Natural killer cell treated with Interleukin-12 subunit alpha and Interleukin-12 subunit beta and Interleukin-15 and Interleukin-18, amount 100 ng/mL, for 72 hours (primary cell): ENCODE measurements at regions not wholly inside any gene's neighbourhood (a gene's known extent, or its start where the extent isn't known, plus 50 kb on each side); places are given as distances from the start of the nearest gene placed in this dataset.
"Not testable (repeated sequence)": the region's sequence is repeated elsewhere in the genome, so short reads cannot be mapped to it uniquely, and the experiment has no call there.

ENCODE experiments used
- ATAC-seq, 2 donors: fragments of 150-1000 bp; cut with Tn5 transposase in 1 of 2; sonication (Bioruptor Pico), chemical (Tn5 transposase) in 1 of 2; 2 replicates each; pipeline ENCODE4 v1.10.0; 2021
- DNase-seq: peaks from one replicate; pipeline ENCODE4 v3.0.0; 2022; ENCODE audit warnings: low spot score
- H3K27ac Mint-ChIP-seq, 2 donors: 1 replicate in 1 of 2; 2 replicates in 1 of 2; pipeline ENCODE4 v1.8.0; 2022; ENCODE audit warnings: mixed read lengths in 2 of 2, mild to moderate bottlenecking in 1 of 2, moderate library complexity in 1 of 2
- H3K27me3 Mint-ChIP-seq, 2 donors: 1 replicate in 1 of 2; 2 replicates in 1 of 2; pipeline ENCODE4 v1.8.0; 2022; ENCODE audit warnings: mixed read lengths in 2 of 2
- H3K36me3 Mint-ChIP-seq: one replicate; pipeline ENCODE4 v1.8.0; 2022; ENCODE audit warnings: mixed read lengths
- H3K4me1 Mint-ChIP-seq, 2 donors: 1 replicate in 1 of 2; 2 replicates in 1 of 2; pipeline ENCODE4 v1.8.0; 2022; ENCODE audit warnings: low read depth in 2 of 2, mixed read lengths in 2 of 2, mild to moderate bottlenecking in 1 of 2
- H3K4me3 Mint-ChIP-seq: one replicate; pipeline ENCODE4 v1.8.0; 2022; ENCODE audit warnings: mixed read lengths
- H3K9me3 Mint-ChIP-seq: 2 replicates; pipeline ENCODE4 v1.8.0; 2022; ENCODE audit warnings: mixed read lengths

DNA sequence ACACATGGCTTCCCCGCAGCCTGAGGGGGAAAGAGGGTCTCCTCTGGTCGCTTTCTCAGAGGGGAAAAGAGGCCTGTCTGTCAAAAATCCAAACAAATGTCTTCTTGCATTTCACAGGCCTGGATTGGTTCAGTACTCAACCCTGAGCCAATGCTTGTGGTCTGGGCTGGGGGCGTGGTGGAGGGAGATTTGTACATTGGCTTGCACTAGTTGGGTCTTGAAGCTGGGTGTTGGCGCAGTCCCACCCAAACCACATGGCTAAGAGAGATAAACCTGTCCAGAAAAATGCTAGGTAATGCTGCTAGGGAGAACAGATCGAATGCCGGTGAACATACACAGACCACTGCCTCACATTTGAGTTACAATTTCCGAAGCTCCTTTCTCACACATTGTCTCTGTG lies 461.6 kb downstream of the MED13L start:
- DNase-seq (no peak), ATAC-seq (no peak)
- Mint-ChIP-seq H3K27me3 (peaks cover 23 to 60% of the 10 kb centered on the region in 2 donors), H3K4me3 (no peak overlapping the region), H3K4me1 (no peaks in the 10 kb centered on the region), H3K27ac (no peak overlapping the region), H3K36me3 (no peaks in the 10 kb centered on the region), H3K9me3 (peaks cover 9% of the 10 kb centered on the region)

DNA sequence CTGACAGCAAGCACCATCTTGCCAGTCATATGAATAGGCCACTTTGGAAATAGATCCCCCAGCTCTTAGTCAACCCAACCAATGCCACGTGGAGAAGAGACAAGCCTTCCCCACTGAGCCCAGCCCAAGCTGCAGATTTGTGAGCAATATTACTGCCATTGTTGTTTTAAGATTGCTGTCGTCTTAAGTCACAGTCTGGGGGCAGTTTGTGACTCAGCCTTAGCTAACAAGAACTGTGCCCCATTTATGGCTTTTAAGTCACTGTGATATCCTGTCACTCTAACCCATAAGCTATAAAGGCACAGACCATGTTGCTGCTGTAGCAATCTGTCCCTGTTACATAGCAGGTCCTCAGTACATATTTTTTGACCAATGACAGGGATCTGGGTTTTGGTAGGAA lies 464.2 kb downstream of the MED13L start:
- peaks cover 9% of the 10 kb centered on the region for H3K9me3 Mint-ChIP-seq
- H3K36me3 Mint-ChIP-seq, result no peaks in the 10 kb centered on the region
- H3K27me3 Mint-ChIP-seq, result peaks cover 18 to 53% of the 10 kb centered on the region in 2 donors
- H3K4me1 Mint-ChIP-seq, result no peaks in the 10 kb centered on the region
- H3K4me3 Mint-ChIP-seq, result no peak overlapping the region
- DNase-seq (no peak), ATAC-seq (no peak)
- H3K27ac Mint-ChIP-seq, result no peak overlapping the region

DNA sequence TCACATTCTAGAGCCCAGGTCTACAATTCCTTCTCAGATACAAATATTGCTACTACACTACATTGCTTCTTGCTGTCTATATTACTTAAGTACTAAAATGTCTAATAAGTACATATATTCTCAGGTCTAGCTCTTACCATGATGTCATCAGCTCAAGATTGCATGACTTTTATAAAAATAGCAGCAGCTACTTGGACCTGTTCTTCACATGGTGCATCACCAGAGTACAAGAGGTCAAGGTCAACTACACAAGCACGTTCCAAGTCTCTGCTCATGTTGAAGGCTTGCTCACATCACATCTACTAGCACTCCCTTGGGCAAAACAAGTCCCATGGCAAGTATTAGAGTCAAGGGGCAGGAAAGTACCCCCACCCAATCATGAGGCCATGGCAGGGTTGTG lies 465.6 kb downstream of the MED13L start:
- no peak overlapping the region for H3K4me3 Mint-ChIP-seq
- H3K27ac Mint-ChIP-seq, result no peak overlapping the region
- H3K4me1 Mint-ChIP-seq, result no peaks in the 10 kb centered on the region
- no peak for ATAC-seq
- peaks cover 12 to 50% of the 10 kb centered on the region in 2 donors for H3K27me3 Mint-ChIP-seq
- H3K9me3 Mint-ChIP-seq, result peaks cover 7% of the 10 kb centered on the region
- H3K36me3 Mint-ChIP-seq, result no peaks in the 10 kb centered on the region
- no peak for DNase-seq

DNA sequence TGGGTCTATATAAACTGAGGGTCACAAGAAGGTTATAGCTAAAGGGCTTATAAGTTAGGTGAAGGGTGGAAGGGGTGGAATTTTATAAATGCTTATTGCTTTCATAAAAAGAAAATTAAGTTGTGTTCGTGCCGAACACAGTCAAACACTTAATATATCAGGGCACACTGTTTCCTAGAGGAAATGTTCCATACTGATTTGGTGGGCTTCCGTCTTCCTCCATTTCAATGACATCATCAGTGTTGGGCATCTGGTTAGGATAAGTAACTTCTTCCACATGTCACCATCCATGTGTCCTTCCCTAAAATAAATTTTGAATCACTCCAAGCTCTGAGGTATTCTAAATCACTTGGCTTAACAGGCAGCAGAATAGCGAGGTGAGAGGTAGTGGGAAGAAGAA lies 466.4 kb downstream of the MED13L start:
- no peak overlapping the region for H3K27ac Mint-ChIP-seq
- no peak overlapping the region for H3K4me3 Mint-ChIP-seq
- no peaks in the 10 kb centered on the region for H3K36me3 Mint-ChIP-seq
- DNase-seq (no peak), ATAC-seq (no peak)
- H3K27me3 Mint-ChIP-seq, result peaks cover 12 to 48% of the 10 kb centered on the region in 2 donors
- H3K4me1 Mint-ChIP-seq, result no peaks in the 10 kb centered on the region
- peaks cover 7% of the 10 kb centered on the region for H3K9me3 Mint-ChIP-seq

DNA sequence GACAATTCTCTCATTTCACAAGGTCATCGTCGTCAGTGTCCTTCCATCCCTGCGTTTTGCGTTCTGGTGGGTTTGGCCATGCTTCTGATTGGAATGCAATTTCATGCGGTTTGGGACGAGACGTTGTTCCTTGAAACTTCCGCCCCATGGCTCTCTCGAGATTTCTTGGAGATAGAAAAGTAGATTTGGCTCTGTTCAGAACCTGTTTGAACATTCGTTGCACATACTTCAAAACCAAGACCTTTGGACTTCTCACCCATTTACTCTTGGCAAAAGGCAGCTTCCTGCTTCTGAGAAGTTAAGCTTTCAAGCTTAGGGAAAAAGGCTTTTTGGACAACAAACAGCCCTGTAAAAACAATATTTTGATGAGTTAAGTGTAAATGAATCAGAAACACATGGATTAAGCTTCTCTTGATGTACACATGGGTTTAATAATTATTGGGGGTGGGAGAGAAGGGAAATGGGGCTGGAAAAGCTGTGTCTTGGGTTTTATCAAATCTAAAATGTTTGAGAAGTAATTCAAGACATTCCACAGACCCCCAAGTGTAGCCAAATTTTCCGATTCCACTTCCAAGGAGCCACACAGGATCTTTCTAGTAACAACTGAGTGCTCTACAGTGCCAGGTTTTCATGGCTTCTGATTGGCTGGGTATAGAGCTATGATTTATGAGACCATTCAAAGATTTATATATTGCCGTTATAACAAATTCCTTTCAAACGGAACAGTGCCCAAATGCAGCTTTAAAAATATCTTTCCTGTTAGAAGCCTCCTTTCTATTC lies 467.2 kb downstream of the MED13L start:
- Mint-ChIP-seq H3K9me3 (peaks cover 7% of the 10 kb centered on the region), H3K27ac (no peak overlapping the region), H3K36me3 (no peaks in the 10 kb centered on the region), H3K4me1 (no peaks in the 10 kb centered on the region), H3K4me3 (no peak overlapping the region), H3K27me3 (peaks cover 12 to 46% of the 10 kb centered on the region in 2 donors)
- ATAC-seq, result no peak
- DNase-seq, result no peak

DNA sequence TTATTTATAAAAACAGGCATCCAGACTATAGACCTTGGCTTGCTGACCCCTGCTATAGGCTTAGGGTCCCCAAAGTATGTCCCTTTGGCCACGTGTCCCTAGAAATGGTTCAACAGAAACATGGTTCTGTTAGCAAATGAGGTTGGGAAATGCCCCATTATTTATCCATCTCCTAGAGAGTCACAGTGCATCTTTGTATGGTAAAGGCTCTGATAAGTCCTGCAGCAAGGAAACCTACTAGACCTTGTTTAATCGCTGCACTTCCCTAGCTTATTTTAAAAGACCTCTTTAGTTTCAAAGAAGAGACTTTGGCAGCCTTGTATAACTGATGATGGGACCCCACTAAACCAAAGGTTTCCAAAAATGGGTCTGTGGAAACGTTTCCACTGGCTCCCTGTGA lies 471.5 kb downstream of the MED13L start:
- H3K9me3 Mint-ChIP-seq, result no peaks in the 10 kb centered on the region
- H3K4me3 Mint-ChIP-seq, result no peak overlapping the region
- no peaks in the 10 kb centered on the region for H3K36me3 Mint-ChIP-seq
- no peaks in the 10 kb centered on the region for H3K4me1 Mint-ChIP-seq
- ATAC-seq (no peak), DNase-seq (no peak)
- H3K27ac Mint-ChIP-seq, result no peak overlapping the region
- peaks cover 3 to 31% of the 10 kb centered on the region in 2 donors for H3K27me3 Mint-ChIP-seq

DNA sequence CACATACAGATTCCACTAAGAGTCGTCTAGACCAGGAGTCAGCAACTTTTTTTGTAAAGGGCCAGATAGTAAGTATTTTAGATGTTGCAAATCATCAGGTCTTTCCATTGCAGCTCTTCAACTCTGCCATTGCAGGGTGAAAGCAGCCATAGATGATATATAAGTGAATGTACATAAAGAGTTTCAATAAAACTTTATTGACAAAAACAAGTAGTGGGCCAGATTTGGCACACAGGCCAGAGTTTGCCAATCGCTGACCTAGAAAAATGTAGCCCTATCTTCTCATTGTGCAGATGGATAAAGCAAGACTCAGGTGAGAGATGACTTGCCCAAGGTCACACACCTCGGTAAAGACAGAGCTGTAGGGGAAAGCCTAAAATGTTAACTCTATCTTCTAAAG lies 474.7 kb downstream of the MED13L start:
- ATAC-seq (no peak), DNase-seq (no peak)
- no peaks in the 10 kb centered on the region for H3K4me1 Mint-ChIP-seq
- peaks cover 5 to 24% of the 10 kb centered on the region in 2 donors for H3K27me3 Mint-ChIP-seq
- H3K9me3 Mint-ChIP-seq, result no peaks in the 10 kb centered on the region
- no peaks in the 10 kb centered on the region for H3K36me3 Mint-ChIP-seq
- H3K4me3 Mint-ChIP-seq, result no peak overlapping the region
- no peak overlapping the region for H3K27ac Mint-ChIP-seq

DNA sequence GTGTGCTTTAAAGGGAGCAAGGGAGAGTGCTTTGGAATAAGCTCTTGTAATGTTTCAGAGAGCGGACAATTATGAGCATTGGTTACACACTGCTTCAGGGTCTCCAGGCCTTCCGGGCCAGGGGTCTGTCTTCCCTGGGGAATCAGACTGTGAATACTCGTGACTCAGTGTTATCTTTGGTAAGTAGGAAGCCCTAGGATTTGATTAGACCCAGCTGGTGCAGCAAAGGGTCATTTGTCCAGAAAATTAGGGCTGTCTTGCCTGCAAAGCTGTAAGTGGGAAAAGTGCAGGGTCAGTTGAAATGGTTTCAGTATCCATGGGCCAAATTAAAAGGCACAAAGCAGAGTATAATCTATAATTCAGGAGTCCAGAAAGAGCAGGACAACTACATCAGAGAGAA lies 475.6 kb downstream of the MED13L start:
- Mint-ChIP-seq H3K9me3 (no peaks in the 10 kb centered on the region), H3K4me1 (no peaks in the 10 kb centered on the region), H3K4me3 (no peak overlapping the region), H3K27me3 (peaks cover 4 to 17% of the 10 kb centered on the region in 2 donors), H3K27ac (no peak overlapping the region), H3K36me3 (no peaks in the 10 kb centered on the region)
- ATAC-seq (no peak), DNase-seq (no peak)

DNA sequence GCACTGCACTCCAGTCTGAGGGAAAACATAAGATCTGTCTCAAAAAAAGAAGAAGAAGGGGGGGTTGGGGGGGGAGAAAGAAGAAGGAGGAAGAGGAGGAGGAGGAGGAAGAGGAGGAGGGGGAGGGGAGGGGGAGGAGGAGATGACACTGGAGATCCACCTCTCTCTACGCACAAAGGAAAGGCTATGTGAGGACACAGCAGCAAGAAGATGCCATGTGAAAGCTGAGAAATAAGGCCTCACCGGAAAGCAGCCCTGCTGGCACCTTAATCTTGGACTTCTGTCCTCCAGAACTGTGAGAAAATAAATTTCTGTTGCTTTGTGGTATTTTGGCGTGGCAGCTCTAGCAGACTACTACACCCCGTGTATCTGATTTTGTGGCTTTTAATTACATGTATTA lies 477.9 kb downstream of the MED13L start:
- Mint-ChIP-seq H3K9me3 (no peaks in the 10 kb centered on the region), H3K4me3 (no peak overlapping the region)
- ATAC-seq, result no peak

DNA sequence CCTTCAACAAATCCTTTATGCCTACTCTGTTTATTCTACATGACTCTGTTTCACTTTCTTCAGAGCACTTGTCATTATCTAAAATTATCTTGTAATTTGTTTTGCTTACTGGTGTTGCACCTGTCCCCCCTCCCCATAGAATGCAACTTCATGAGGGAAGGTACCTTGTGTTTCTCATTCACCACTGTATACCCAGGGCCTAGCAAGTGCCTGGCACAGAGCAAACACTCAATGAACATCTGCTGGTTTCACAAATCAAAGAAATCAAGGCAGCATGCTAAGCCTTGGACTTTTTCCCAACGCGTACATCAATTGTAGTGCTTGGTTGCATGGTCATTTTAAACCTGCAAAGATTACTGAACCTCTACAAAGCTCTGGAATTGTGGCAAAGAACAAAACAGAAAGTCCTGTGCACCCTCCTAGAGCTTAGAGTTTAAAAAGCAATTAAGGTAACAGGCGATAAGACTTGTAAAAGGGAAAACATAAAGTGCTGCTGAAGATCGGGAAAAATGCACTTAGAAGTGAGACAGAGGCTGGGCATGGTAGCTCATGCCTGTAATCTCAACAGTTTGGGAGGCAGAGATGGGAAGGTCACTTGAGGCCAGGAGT lies 479.1 kb downstream of the MED13L start:
- no peaks in the 10 kb centered on the region for H3K4me1 Mint-ChIP-seq
- no peak for DNase-seq
- no peak overlapping the region for H3K4me3 Mint-ChIP-seq
- H3K36me3 Mint-ChIP-seq, result no peaks in the 10 kb centered on the region
- H3K27me3 Mint-ChIP-seq, result peaks cover 2 to 13% of the 10 kb centered on the region in 2 donors
- H3K9me3 Mint-ChIP-seq, result no peaks in the 10 kb centered on the region
- ATAC-seq, result no peak
- H3K27ac Mint-ChIP-seq, result no peak overlapping the region

More for the DNA sequence above, 477.9 kb downstream of the MED13L start:
- Mint-ChIP-seq H3K27me3 (peaks cover 2 to 13% of the 10 kb centered on the region in 2 donors), H3K36me3 (no peaks in the 10 kb centered on the region), H3K27ac (no peak overlapping the region), H3K4me1 (no peaks in the 10 kb centered on the region)
- DNase-seq, result no peak

DNA sequence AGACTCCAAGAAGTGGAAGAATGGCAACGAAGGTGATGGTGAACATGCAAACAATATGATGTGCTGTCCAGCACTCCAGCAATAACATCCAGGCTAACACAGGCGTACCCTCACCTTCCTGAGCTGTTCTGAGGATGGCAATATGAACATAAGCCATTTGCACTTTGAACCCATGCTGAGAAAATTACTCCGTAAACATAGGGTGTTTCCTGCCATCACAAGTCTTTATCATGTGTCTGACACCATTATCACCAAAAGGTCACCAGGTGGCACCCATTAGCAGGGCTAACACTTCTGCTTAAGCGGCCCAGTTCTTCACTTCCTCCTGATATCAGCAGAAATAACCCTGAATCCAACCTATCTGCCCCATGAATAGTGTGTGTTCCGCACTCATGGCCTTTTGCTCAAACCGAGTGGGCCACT lies 482.8 kb downstream of the MED13L start:
- Mint-ChIP-seq H3K9me3 (no peaks in the 10 kb centered on the region), H3K27me3 (peaks cover 3 to 11% of the 10 kb centered on the region in 2 donors), H3K36me3 (no peaks in the 10 kb centered on the region), H3K4me3 (no peak overlapping the region), H3K27ac (no peak overlapping the region), H3K4me1 (no peaks in the 10 kb centered on the region)
- no peak for ATAC-seq
- DNase-seq, result no peak

DNA sequence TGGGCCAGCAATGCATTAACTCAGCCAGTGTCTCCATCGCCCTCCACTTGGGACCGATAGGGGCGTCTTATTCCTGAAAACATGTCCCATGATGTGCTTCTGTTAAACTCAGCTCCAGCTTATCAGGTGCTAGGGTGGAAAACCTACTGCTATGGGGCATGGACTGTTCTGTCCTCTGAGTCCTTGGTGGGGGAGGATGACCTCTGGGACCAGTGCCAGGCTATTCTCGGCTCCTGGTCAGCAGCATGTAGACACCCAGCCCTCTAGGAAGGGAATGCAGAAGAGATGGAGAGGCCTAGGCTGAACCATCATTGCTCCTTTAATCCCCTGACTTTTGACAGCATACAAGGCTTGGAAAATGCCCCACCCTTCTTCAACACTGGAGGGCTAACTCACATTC lies 486.2 kb downstream of the MED13L start:
- DNase-seq (no peak), ATAC-seq (no peak)
- no peaks in the 10 kb centered on the region for H3K4me1 Mint-ChIP-seq
- H3K4me3 Mint-ChIP-seq, result no peak overlapping the region
- H3K27ac Mint-ChIP-seq, result no peak overlapping the region
- H3K36me3 Mint-ChIP-seq, result no peaks in the 10 kb centered on the region
- H3K9me3 Mint-ChIP-seq, result no peaks in the 10 kb centered on the region
- peaks cover 3 to 6% of the 10 kb centered on the region in 2 donors for H3K27me3 Mint-ChIP-seq

DNA sequence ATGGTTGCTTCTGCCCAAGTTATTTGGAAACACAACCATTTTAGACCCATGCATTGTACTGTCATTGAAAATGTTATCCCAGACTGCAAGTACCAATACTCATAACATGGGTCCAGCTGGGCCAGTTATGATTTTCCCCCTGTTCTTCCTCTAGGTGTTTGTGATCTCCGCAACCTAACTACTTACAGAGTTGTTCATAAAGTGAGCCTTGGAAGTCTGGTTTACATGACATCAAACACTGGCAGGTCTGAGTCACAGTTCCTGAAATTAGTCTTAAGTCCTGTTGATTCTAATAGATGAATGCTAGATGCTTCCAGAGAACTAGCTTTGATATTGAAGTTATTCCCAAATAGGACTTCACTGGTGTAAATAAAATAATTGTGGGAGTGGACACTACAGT lies 487.0 kb downstream of the MED13L start:
- Mint-ChIP-seq H3K27ac (no peak overlapping the region), H3K4me1 (no peaks in the 10 kb centered on the region)

DNA sequence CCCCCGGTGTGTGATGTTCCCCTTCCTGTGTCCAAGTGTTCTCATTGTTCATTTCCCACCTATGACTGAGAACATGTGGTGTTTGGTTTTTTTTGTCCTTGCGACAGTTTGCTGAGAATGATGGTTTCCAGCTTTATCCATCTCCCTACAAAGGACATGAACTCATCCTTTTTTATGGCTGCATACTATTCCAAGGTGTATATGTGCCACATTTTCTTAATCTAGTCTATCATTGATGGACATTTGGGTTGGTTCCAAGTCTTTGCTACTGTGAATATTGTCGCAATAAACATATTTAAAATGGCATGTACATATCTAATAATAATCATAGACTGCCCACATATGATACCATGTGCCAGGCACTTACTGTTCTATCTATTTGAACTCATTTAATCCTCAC lies 491.0 kb downstream of the MED13L start:
- not testable (repeated sequence) for H3K27me3 Mint-ChIP-seq, H3K9me3 Mint-ChIP-seq, DNase-seq, H3K4me3 Mint-ChIP-seq, ATAC-seq, H3K36me3 Mint-ChIP-seq, H3K27ac Mint-ChIP-seq, H3K4me1 Mint-ChIP-seq

More for the DNA sequence above, 487.0 kb downstream of the MED13L start:
- Mint-ChIP-seq H3K36me3 (no peaks in the 10 kb centered on the region), H3K9me3 (no peaks in the 10 kb centered on the region), H3K27me3 (peaks cover 3 to 6% of the 10 kb centered on the region in 2 donors), H3K4me3 (no peak overlapping the region)
- DNase-seq (no peak), ATAC-seq (no peak)
